GM23338 (cell line): ENCODE measurements at regions not wholly inside any gene's neighbourhood (a gene's known extent, or its start where the extent isn't known, plus 50 kb on each side); places are given as distances from the start of the nearest gene placed in this dataset.

Experiments used
- ATAC-seq: fragments of 200-7000 bp; cut with Tn5 transposase; 3 replicates; pipeline ENCODE4 v1.9.1; 2020
- DNase-seq: peaks from one replicate; pipeline ENCODE4 v3.0.0-alpha.2; 2015; ENCODE audit warnings: low spot score
- H2AFZ ChIP-seq: fragments of 200-600 bp; sonication (generic); 2 replicates; pipeline ENCODE4 v1.8.0; 2016; ENCODE audit warnings: antibody characterized with exemption, mild to moderate bottlenecking, moderate library complexity
- H3F3A ChIP-seq: fragments of 200-600 bp; sonication (generic); replicated peaks from 2 replicates; pipeline ENCODE4 v1.8.0; 2017; ENCODE audit warnings: antibody characterized with exemption, mixed run types, low read depth
- H3K27ac ChIP-seq: fragments of 200-600 bp; sonication (generic); 2 replicates; pipeline ENCODE4 v1.6.1; 2016; ENCODE audit warnings: low read depth
- H3K27me3 ChIP-seq: fragments of 200-600 bp; sonication (generic); 2 replicates; pipeline ENCODE4 v1.8.0; 2016; ENCODE audit warnings: mild to moderate bottlenecking, mixed run types, moderate library complexity; ENCODE audit not compliant: insufficient read depth
- H3K36me3 ChIP-seq: fragments of 200-600 bp; sonication (generic); 2 replicates; pipeline ENCODE4 v1.8.0; 2016; ENCODE audit warnings: mild to moderate bottlenecking; ENCODE audit not compliant: insufficient read depth
- H3K4me1 ChIP-seq: fragments of 200-600 bp; sonication (generic); 2 replicates; pipeline ENCODE4 v1.8.0; 2016; ENCODE audit warnings: mild to moderate bottlenecking, moderate library complexity; ENCODE audit not compliant: insufficient read depth
- H3K4me2 ChIP-seq: fragments of 200-600 bp; sonication (generic); 2 replicates; pipeline ENCODE4 v1.7.1; 2017; ENCODE audit warnings: mixed run types
- H3K4me3 ChIP-seq: fragments of 200-600 bp; sonication (generic); 2 replicates; pipeline ENCODE4 v1.6.1; 2016; ENCODE audit warnings: mixed run types
- H3K79me2 ChIP-seq: fragments of 200-600 bp; sonication (generic); replicated peaks from 2 replicates; pipeline ENCODE4 v1.8.0; 2017; ENCODE audit warnings: mild to moderate bottlenecking; ENCODE audit not compliant: insufficient read depth
- H3K9me2 ChIP-seq: fragments of 200-600 bp; sonication (generic); 2 replicates; pipeline ENCODE4 v1.8.0; 2017; ENCODE audit not compliant: insufficient read depth
- H4K20me1 ChIP-seq: fragments of 200-600 bp; sonication (generic); replicated peaks from 2 replicates; pipeline ENCODE4 v1.8.0; 2017; ENCODE audit warnings: mild to moderate bottlenecking; ENCODE audit not compliant: insufficient read depth
- H3K27ac Mint-ChIP-seq: 2 replicates; pipeline ENCODE4 v1.8.0; 2020; ENCODE audit warnings: inconsistent platforms, mild to moderate bottlenecking, moderate library complexity, mixed read lengths
- H3K27me3 Mint-ChIP-seq: 3 replicates; pipeline ENCODE4 v1.8.0; 2022; ENCODE audit warnings: low read depth, mild to moderate bottlenecking, moderate library complexity, mixed read lengths, inconsistent platforms; ENCODE audit not compliant: insufficient read depth, poor library complexity
- H3K36me3 Mint-ChIP-seq: 3 replicates; pipeline ENCODE4 v1.8.0; 2021; ENCODE audit warnings: low read depth, mild to moderate bottlenecking, inconsistent platforms, moderate library complexity, mixed read lengths
- H3K4me1 Mint-ChIP-seq: 3 replicates; pipeline ENCODE4 v1.8.0; 2020; ENCODE audit warnings: mild to moderate bottlenecking, inconsistent platforms, mixed read lengths
- H3K4me3 Mint-ChIP-seq: 3 replicates; pipeline ENCODE4 v1.8.0; 2021; ENCODE audit warnings: moderate library complexity, mild to moderate bottlenecking, inconsistent platforms, mixed read lengths
- H3K9me3 Mint-ChIP-seq: 3 replicates; pipeline ENCODE4 v1.8.0; 2020; ENCODE audit warnings: moderate library complexity, mild to moderate bottlenecking, inconsistent platforms, mixed read lengths
- CREB1 ChIP-seq: fragments of 250-450 bp; sonication (Bioruptor Pico); IDR thresholded peaks from 2 replicates; pipeline ENCODE4 v1.5.0; 2020; ENCODE audit warnings: low read depth, mild to moderate bottlenecking, moderate library complexity
- CTCF ChIP-seq, 2 experiments: fragments of 200-600 bp in 1 of 2; sonication (generic) in 1 of 2; conservative IDR thresholded peaks; 2 replicates each; pipeline versions ENCODE4 v1.5.1 to v1.6.1; 2016 to 2017; ENCODE audit warnings: antibody characterized with exemption in 2 of 2, low read depth in 2 of 2, mild to moderate bottlenecking in 2 of 2, moderate library complexity in 1 of 2
- ETS1 ChIP-seq: IDR thresholded peaks from 2 replicates; pipeline ENCODE4 v1.6.1; 2016; ENCODE audit warnings: antibody characterized with exemption
- EZH2 ChIP-seq: fragments of 200-600 bp; sonication (generic); IDR thresholded peaks from one replicate; pipeline ENCODE4 v1.8.0; 2017; ENCODE audit warnings: antibody characterized with exemption, mild to moderate bottlenecking, low read depth; ENCODE audit not compliant: unreplicated experiment
- EZH2phosphoT487 ChIP-seq: fragments of 200-600 bp; sonication (generic); IDR thresholded peaks from one replicate; pipeline ENCODE4 v1.8.1; 2018; ENCODE audit warnings: antibody characterized with exemption; ENCODE audit not compliant: unreplicated experiment
- JUNB ChIP-seq: IDR thresholded peaks from one replicate; pipeline ENCODE4 v1.6.1; 2016; ENCODE audit warnings: antibody characterized with exemption; ENCODE audit not compliant: unreplicated experiment
- NANOG ChIP-seq: IDR thresholded peaks from 2 replicates; pipeline ENCODE4 v1.6.1; 2016; ENCODE audit warnings: antibody characterized with exemption, borderline replicate concordance
- POLR2AphosphoS5 ChIP-seq: IDR thresholded peaks from 2 replicates; pipeline ENCODE4 v1.6.1; 2016; ENCODE audit warnings: antibody characterized with exemption, low read depth
- REST ChIP-seq: IDR thresholded peaks from one replicate; pipeline ENCODE4 v1.6.1; 2018; ENCODE audit warnings: antibody characterized with exemption; ENCODE audit not compliant: unreplicated experiment
- STAT1 ChIP-seq: IDR thresholded peaks from one replicate; pipeline ENCODE4 v1.6.1; 2016; ENCODE audit warnings: antibody characterized with exemption; ENCODE audit not compliant: unreplicated experiment
- ZNF114 ChIP-seq: fragments of 250-450 bp; sonication (Bioruptor Pico); IDR thresholded peaks from 2 replicates; pipeline ENCODE4 v1.5.0; 2020; ENCODE audit warnings: mild to moderate bottlenecking, moderate library complexity
- ZNF331 ChIP-seq: fragments of 250-450 bp; sonication (Bioruptor Pico); IDR thresholded peaks from 2 replicates; pipeline ENCODE4 v1.5.0; 2020; ENCODE audit warnings: low read depth, mild to moderate bottlenecking, moderate library complexity
- ZNF462 ChIP-seq: fragments of 250-450 bp; sonication (Bioruptor Pico); IDR thresholded peaks from 2 replicates; pipeline ENCODE4 v1.5.0; 2020; ENCODE audit warnings: mild to moderate bottlenecking, moderate library complexity

- DNase-seq = no peak
- Mint-ChIP-seq H3K27ac (no peak overlapping the region; the same call in 1 of the 2 replicates), H3K9me3 (no peaks in the 10 kb centered on the region), H3K27me3 (peaks cover 6% of the 10 kb centered on the region), H3K4me1 (peaks cover 74% of the 10 kb centered on the region), H3K4me3 (no peak overlapping the region), H3K36me3 (no peaks in the 10 kb centered on the region)
- no peak overlapping the region for H3K4me3 ChIP-seq
- H3K4me2 ChIP-seq = no peak overlapping the region
- H3K79me2 ChIP-seq = peaks cover 52% of the 10 kb centered on the region
- peaks cover 48% of the 10 kb centered on the region for H3K4me1 ChIP-seq
- H2AFZ ChIP-seq = no peak overlapping the region
- H3K27ac ChIP-seq = no peak overlapping the region
- no peaks in the 10 kb centered on the region for H3K9me2 ChIP-seq
- H3K27me3 ChIP-seq = no peaks in the 10 kb centered on the region
- H4K20me1 ChIP-seq = 0 out of 2 replicates have a peak, but pooled peaks cover 4% of the 10 kb centered on the region
- H3F3A ChIP-seq = 0 out of 2 replicates have a peak, but pooled peaks cover 7% of the 10 kb centered on the region
- TF ChIP-seq JUNB (no peak), CTCF (conservative IDR thresholded peaks at IDR 0.05; ENCODE audit: low read depth in 2 of 2) (no peak), REST (no peak), ZNF462 (CRISPR knock-in tag) (no peak), NANOG (no peak), POLR2AphosphoS5 (no peak), EZH2phosphoT487 (no peak), ZNF114 (CRISPR knock-in tag) (no peak), ZNF331 (CRISPR knock-in tag) (no peak), ETS1 (no peak), EZH2 (no peak), CREB1 (CRISPR knock-in tag) (no peak), STAT1 (no peak)
- ATAC-seq = no peak
- no peaks in the 10 kb centered on the region for H3K36me3 ChIP-seq
These were observed 91.4 kb downstream of the C9orf152 start for GRCh38 chr9:110116543-110116885.
